ENCODE measurements at regions not wholly inside any gene's neighbourhood (a gene's known extent, or its start where the extent isn't known, plus 50 kb on each side); places are given as distances from the start of the nearest gene placed in this dataset.

DNA sequence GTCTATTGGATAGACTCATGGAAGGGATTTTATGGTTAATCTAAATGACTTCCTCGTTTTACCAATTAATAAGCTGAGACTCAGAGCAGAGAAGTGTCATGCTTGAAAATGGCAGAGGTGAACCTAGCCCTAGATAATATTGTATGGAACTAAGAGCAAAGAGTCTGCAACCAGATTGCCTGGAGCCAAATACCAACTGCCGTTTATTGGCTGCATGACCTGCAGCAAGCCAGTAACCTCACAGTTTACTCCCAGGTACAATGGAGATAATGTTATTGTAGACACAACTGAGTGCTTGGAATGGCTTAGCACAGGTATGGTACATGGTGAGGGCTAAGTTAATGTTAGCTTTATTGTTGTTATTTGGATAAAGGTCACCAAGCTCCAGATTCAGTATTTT lies 84.6 kb upstream of the FAT3 start:
- CTCF ChIA-PET = no interaction called here
- H3K4me1 Mint-ChIP-seq = no peaks in the 10 kb centered on the region
- POLR2A ChIA-PET = no interaction called here
- H3K27ac ChIP-seq (ENCODE audit: low read depth, low read length) = no peak overlapping the region
- H3K9me3 ChIP-seq (ENCODE audit: control insufficient read depth in 2 of 3, low read length in 3 of 3) = no peaks in the 10 kb centered on the region
- no peaks in the 10 kb centered on the region for H3K36me3 ChIP-seq (ENCODE audit: control insufficient read depth in 2 of 3, insufficient read depth in 3 of 3, low read length in 3 of 3)
- H3K9me3 Mint-ChIP-seq = peaks cover 0 to 10% (median 3%) of the 10 kb centered on the region in 11 donors
- no peak for DNase-seq
- H3K4me3 Mint-ChIP-seq = no peak overlapping the region
- no peaks in the 10 kb centered on the region for H3K36me3 Mint-ChIP-seq
- intact Hi-C loops (cut with micrococcal nuclease) = no loop called here
- H3K27ac Mint-ChIP-seq = no peak overlapping the region
- no peaks in the 10 kb centered on the region for H3K4me1 ChIP-seq (ENCODE audit: control insufficient read depth in 2 of 2, insufficient read depth in 2 of 2, low read length in 2 of 2)
- no peak for ATAC-seq
- no peaks in the 10 kb centered on the region for H3K27me3 ChIP-seq (ENCODE audit: control insufficient read depth in 2 of 2, insufficient read depth in 2 of 2, low read length in 2 of 2)
- H3K27me3 Mint-ChIP-seq = no peaks in the 10 kb centered on the region
- H3K4me3 ChIP-seq (ENCODE audit: low read length) = no peak overlapping the region

DNA sequence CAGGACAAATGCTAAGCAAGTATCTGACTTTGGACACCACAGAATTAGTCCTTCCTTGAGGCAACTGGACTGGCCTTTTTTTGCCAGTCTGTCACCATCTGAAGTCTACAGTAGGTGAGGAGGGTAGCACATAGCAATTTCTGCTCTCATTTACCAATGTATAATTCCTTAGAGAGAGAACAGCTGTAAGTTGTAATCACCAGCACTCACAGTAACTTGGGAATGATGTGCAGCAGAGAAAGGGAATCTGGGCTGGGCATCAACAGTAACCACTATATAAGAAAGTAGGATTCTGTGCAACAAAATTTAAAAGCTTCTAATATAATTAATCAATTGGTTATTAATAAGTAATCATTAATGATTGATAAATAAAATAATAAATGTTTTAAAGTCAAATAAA lies 86.3 kb upstream of the FAT3 start:
- Histone ChIP-seq H3K9me3 (ENCODE audit: control insufficient read depth in 2 of 3, low read length in 3 of 3) (no peaks in the 10 kb centered on the region), H3K27me3 (ENCODE audit: control insufficient read depth in 2 of 2, insufficient read depth in 2 of 2, low read length in 2 of 2) (no peaks in the 10 kb centered on the region), H3K4me3 (ENCODE audit: low read length) (no peak overlapping the region), H3K27ac (ENCODE audit: low read depth, low read length) (no peak overlapping the region), H3K36me3 (ENCODE audit: control insufficient read depth in 2 of 3, insufficient read depth in 3 of 3, low read length in 3 of 3) (no peaks in the 10 kb centered on the region), H3K4me1 (ENCODE audit: control insufficient read depth in 2 of 2, insufficient read depth in 2 of 2, low read length in 2 of 2) (no peaks in the 10 kb centered on the region)
- POLR2A ChIA-PET = no interaction called here
- intact Hi-C loops (cut with micrococcal nuclease) = no loop called here
- H3K27me3 Mint-ChIP-seq = no peaks in the 10 kb centered on the region
- CTCF ChIA-PET = no interaction called here
- H3K9me3 Mint-ChIP-seq = peaks cover 0 to 15% (median 3%) of the 10 kb centered on the region in 11 donors
- no peaks in the 10 kb centered on the region for H3K36me3 Mint-ChIP-seq
- H3K4me3 Mint-ChIP-seq = no peak overlapping the region
- DNase-seq (no peak), ATAC-seq (no peak)
- no peak overlapping the region for H3K27ac Mint-ChIP-seq
- no peaks in the 10 kb centered on the region for H3K4me1 Mint-ChIP-seq

DNA sequence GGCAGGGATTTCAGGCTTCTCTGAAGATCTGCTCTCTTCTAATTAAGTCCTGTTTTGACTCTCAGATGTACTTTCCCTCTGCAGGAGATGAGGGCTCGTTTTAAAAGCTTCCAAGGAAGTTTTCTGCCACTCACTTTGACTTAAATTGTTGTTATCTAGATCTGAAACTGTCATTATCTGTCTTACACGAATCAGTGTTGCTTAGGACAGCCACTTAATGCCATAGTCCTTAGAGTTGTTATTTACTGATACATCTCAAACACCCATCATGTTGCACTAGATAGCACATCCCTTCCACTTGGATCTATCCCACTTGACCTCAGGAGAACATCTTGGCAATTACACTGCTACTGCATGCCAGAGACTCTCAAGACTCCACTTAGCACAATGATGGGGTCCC lies 86.9 kb upstream of the FAT3 start:
- no peaks in the 10 kb centered on the region for H3K36me3 ChIP-seq (ENCODE audit: control insufficient read depth in 2 of 3, insufficient read depth in 3 of 3, low read length in 3 of 3)
- no peaks in the 10 kb centered on the region for H3K4me1 ChIP-seq (ENCODE audit: control insufficient read depth in 2 of 2, insufficient read depth in 2 of 2, low read length in 2 of 2)
- H3K27ac ChIP-seq (ENCODE audit: low read depth, low read length) = no peak overlapping the region
- Mint-ChIP-seq H3K36me3 (no peaks in the 10 kb centered on the region), H3K4me3 (no peak overlapping the region), H3K27ac (no peak overlapping the region), H3K27me3 (no peaks in the 10 kb centered on the region), H3K9me3 (peaks cover 0 to 15% (median 3%) of the 10 kb centered on the region in 11 donors), H3K4me1 (no peaks in the 10 kb centered on the region)
- no peaks in the 10 kb centered on the region for H3K27me3 ChIP-seq (ENCODE audit: control insufficient read depth in 2 of 2, insufficient read depth in 2 of 2, low read length in 2 of 2)
- ATAC-seq (no peak), DNase-seq (no peak)
- no peaks in the 10 kb centered on the region for H3K9me3 ChIP-seq (ENCODE audit: control insufficient read depth in 2 of 3, low read length in 3 of 3)
- ChIA-PET POLR2A (no interaction called here), CTCF (no interaction called here)
- intact Hi-C loops (cut with micrococcal nuclease) = no loop called here
- no peak overlapping the region for H3K4me3 ChIP-seq (ENCODE audit: low read length)

DNA sequence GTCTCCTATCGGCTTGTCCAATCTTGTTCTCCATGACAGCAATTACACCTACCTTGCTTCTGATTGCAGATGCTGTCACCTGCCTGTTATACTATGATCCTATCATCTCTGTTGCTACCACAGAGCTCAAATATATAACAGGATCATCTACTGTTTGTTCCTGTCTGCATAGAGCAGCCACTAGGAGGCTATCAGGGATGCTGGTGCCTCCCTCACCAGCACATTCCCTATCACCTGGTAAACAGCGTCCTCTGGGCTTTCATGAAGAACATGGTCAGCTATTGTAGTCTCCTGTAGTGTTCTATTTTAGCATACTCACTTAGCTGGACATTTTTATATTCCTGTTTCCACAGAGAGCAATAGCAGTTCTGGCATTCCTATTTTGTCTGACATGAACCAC lies 87.8 kb upstream of the FAT3 start:
- no peaks in the 10 kb centered on the region for H3K36me3 ChIP-seq (ENCODE audit: control insufficient read depth in 2 of 3, insufficient read depth in 3 of 3, low read length in 3 of 3)
- peaks cover 0 to 15% (median 4%) of the 10 kb centered on the region in 11 donors for H3K9me3 Mint-ChIP-seq
- no peaks in the 10 kb centered on the region for H3K9me3 ChIP-seq (ENCODE audit: control insufficient read depth in 2 of 3, low read length in 3 of 3)
- no peaks in the 10 kb centered on the region for H3K4me1 ChIP-seq (ENCODE audit: control insufficient read depth in 2 of 2, insufficient read depth in 2 of 2, low read length in 2 of 2)
- no peak overlapping the region for H3K27ac ChIP-seq (ENCODE audit: low read depth, low read length)
- H3K27ac Mint-ChIP-seq = no peak overlapping the region
- no peaks in the 10 kb centered on the region for H3K27me3 ChIP-seq (ENCODE audit: control insufficient read depth in 2 of 2, insufficient read depth in 2 of 2, low read length in 2 of 2)
- POLR2A ChIA-PET = no interaction called here
- no peaks in the 10 kb centered on the region for H3K36me3 Mint-ChIP-seq
- no peak for ATAC-seq
- CTCF ChIA-PET = no interaction called here
- no peak for DNase-seq
- H3K4me3 ChIP-seq (ENCODE audit: low read length) = no peak overlapping the region
- intact Hi-C loops (cut with micrococcal nuclease) = no loop called here
- no peak overlapping the region for H3K4me3 Mint-ChIP-seq
- no peaks in the 10 kb centered on the region for H3K4me1 Mint-ChIP-seq
- no peaks in the 10 kb centered on the region for H3K27me3 Mint-ChIP-seq

DNA sequence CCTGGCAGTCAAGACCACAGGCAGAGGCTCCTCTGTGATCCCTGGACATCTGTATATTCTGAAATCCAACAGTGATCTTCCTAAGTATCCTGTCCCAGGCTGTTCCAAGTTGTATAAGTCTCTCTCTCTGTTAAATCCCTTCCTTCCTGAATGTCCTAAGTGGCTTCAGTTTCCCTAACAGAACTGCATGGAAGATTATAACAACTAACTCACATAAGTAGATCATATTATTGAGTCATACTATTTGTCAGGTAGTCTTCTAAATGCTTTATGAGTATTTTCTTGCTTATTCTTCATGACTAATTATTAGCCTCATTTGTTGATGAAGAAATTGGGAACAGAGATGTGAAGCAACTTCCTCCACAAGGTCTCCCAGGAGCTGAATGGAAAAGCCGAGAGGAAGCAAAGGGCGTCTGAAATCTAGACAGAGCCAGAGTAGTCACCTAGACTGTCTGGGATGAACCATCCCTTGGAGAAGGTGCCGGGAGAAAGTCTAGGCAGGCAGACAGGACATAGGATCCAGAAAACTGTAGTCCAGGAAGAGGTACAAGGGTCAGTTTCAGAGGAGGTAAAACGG lies 93.2 kb upstream of the FAT3 start:
- H3K27ac Mint-ChIP-seq = no peak overlapping the region
- ChIA-PET POLR2A (no interaction called here), CTCF (no interaction called here)
- no peak overlapping the region for H3K4me3 ChIP-seq (ENCODE audit: low read length)
- ATAC-seq (no peak), DNase-seq (no peak)
- H3K9me3 Mint-ChIP-seq = peaks cover 0 to 17% (median 9%) of the 10 kb centered on the region in 11 donors
- no peaks in the 10 kb centered on the region for H3K36me3 ChIP-seq (ENCODE audit: control insufficient read depth in 2 of 3, insufficient read depth in 3 of 3, low read length in 3 of 3)
- no peak overlapping the region for H3K27ac ChIP-seq (ENCODE audit: low read depth, low read length)
- H3K27me3 ChIP-seq (ENCODE audit: control insufficient read depth in 2 of 2, insufficient read depth in 2 of 2, low read length in 2 of 2) = no peaks in the 10 kb centered on the region
- H3K27me3 Mint-ChIP-seq = no peaks in the 10 kb centered on the region
- H3K4me1 ChIP-seq (ENCODE audit: control insufficient read depth in 2 of 2, insufficient read depth in 2 of 2, low read length in 2 of 2) = no peaks in the 10 kb centered on the region
- no peaks in the 10 kb centered on the region for H3K4me1 Mint-ChIP-seq
- H3K9me3 ChIP-seq (ENCODE audit: control insufficient read depth in 2 of 3, low read length in 3 of 3) = no peaks in the 10 kb centered on the region
- intact Hi-C loops (cut with micrococcal nuclease) = no loop called here
- H3K36me3 Mint-ChIP-seq = no peaks in the 10 kb centered on the region
- H3K4me3 Mint-ChIP-seq = no peak overlapping the region

DNA sequence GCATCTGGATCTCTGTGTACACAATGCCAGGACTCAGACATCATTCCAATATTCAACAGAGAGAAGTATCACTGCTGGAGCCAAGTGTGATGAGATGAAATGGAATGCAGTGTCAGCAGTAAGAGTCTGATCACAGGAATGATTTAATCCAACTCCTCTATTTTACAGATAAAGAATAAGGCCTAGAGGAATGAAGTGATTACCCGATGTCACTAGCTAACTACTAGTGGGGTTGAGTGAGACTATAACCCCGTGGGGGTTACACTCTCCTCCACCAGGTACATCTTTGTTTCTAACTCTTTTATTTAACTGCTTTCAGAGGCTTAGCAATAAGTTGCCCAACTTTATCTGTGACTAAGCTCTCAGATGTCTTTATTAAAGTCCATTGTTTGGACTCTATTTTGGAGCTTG lies 94.2 kb upstream of the FAT3 start:
- Histone ChIP-seq H3K9me3 (ENCODE audit: control insufficient read depth in 2 of 3, low read length in 3 of 3) (no peaks in the 10 kb centered on the region), H3K4me3 (ENCODE audit: low read length) (no peak overlapping the region), H3K27me3 (ENCODE audit: control insufficient read depth in 2 of 2, insufficient read depth in 2 of 2, low read length in 2 of 2) (no peaks in the 10 kb centered on the region), H3K4me1 (ENCODE audit: control insufficient read depth in 2 of 2, insufficient read depth in 2 of 2, low read length in 2 of 2) (no peaks in the 10 kb centered on the region), H3K27ac (ENCODE audit: low read depth, low read length) (no peak overlapping the region), H3K36me3 (ENCODE audit: control insufficient read depth in 2 of 3, insufficient read depth in 3 of 3, low read length in 3 of 3) (no peaks in the 10 kb centered on the region)
- Mint-ChIP-seq H3K4me1 (no peaks in the 10 kb centered on the region), H3K36me3 (no peaks in the 10 kb centered on the region), H3K9me3 (peaks cover 0 to 17% (median 9%) of the 10 kb centered on the region in 11 donors), H3K4me3 (no peak overlapping the region), H3K27me3 (no peaks in the 10 kb centered on the region), H3K27ac (no peak overlapping the region)
- intact Hi-C loops (cut with micrococcal nuclease) = no loop called here
- ATAC-seq (no peak), DNase-seq (no peak)
- POLR2A ChIA-PET = no interaction called here
- CTCF ChIA-PET = no interaction called here

DNA sequence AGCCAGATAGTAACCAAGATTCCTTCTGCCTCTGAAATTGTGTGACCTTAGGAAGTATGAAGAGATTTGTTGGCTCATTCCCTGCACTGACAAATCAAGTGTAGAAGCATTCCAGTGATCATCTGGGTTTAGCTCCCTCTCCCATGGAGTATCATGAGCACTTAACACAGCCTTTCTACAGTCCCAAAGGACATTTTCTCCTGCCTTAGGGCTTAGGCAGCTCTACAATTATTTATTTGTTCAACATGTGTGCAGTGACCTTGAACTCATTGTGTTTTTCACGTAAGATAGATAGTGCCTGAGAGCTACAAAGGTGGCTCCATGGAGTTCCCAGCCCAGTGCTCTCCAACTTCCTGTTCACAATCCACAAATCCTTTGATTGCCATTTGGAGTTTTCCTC lies 94.8 kb upstream of the FAT3 start:
- Histone ChIP-seq H3K27me3 (ENCODE audit: control insufficient read depth in 2 of 2, insufficient read depth in 2 of 2, low read length in 2 of 2) (no peaks in the 10 kb centered on the region), H3K27ac (ENCODE audit: low read depth, low read length) (no peak overlapping the region), H3K4me3 (ENCODE audit: low read length) (no peak overlapping the region), H3K9me3 (ENCODE audit: control insufficient read depth in 2 of 3, low read length in 3 of 3) (no peaks in the 10 kb centered on the region), H3K4me1 (ENCODE audit: control insufficient read depth in 2 of 2, insufficient read depth in 2 of 2, low read length in 2 of 2) (no peaks in the 10 kb centered on the region), H3K36me3 (ENCODE audit: control insufficient read depth in 2 of 3, insufficient read depth in 3 of 3, low read length in 3 of 3) (no peaks in the 10 kb centered on the region)
- H3K4me1 Mint-ChIP-seq = no peaks in the 10 kb centered on the region
- H3K4me3 Mint-ChIP-seq = no peak overlapping the region
- ChIA-PET POLR2A (no interaction called here), CTCF (no interaction called here)
- ATAC-seq = no peak
- no peaks in the 10 kb centered on the region for H3K27me3 Mint-ChIP-seq
- DNase-seq = no peak
- H3K36me3 Mint-ChIP-seq = no peaks in the 10 kb centered on the region
- peaks cover 0 to 18% (median 6%) of the 10 kb centered on the region in 11 donors for H3K9me3 Mint-ChIP-seq
- intact Hi-C loops (cut with micrococcal nuclease) = no loop called here
- no peak overlapping the region for H3K27ac Mint-ChIP-seq

All from naive thymus-derived CD4-positive, alpha-beta T cell (primary cell).